Parathyroid adenoma (tissue), 2 donors: ENCODE measurements at regions not wholly inside any gene's neighbourhood (a gene's known extent, or its start where the extent isn't known, plus 50 kb on each side); places are given as distances from the start of the nearest gene placed in this dataset.

Experiments
- H2AFZ ChIP-seq: fragments of 300-600 bp; sonication (generic); one replicate; pipeline ENCODE4 v1.7.0; 2017; ENCODE audit warnings: antibody characterized with exemption, mild to moderate bottlenecking
- H3K27ac ChIP-seq: fragments of 300-600 bp; sonication (generic); one replicate; pipeline ENCODE4 v1.7.0; 2017
- H3K27me3 ChIP-seq: fragments of 300-600 bp; sonication (generic); one replicate; pipeline ENCODE4 v1.7.0; 2017; ENCODE audit warnings: low read length; ENCODE audit not compliant: control insufficient read depth, insufficient read depth
- H3K36me3 ChIP-seq: fragments of 300-600 bp; sonication (generic); one replicate; pipeline ENCODE4 v1.7.0; 2017; ENCODE audit warnings: low read length; ENCODE audit not compliant: control insufficient read depth, insufficient read depth
- H3K4me1 ChIP-seq: fragments of 300-600 bp; sonication (generic); one replicate; pipeline ENCODE4 v1.7.0; 2017; ENCODE audit warnings: control low read depth
- H3K4me2 ChIP-seq: fragments of 300-600 bp; sonication (generic); one replicate; pipeline ENCODE4 v1.7.0; 2017; ENCODE audit warnings: low read length
- H3K4me3 ChIP-seq: fragments of 300-600 bp; sonication (generic); one replicate; pipeline ENCODE4 v1.7.0; 2017; ENCODE audit warnings: low read depth, low read length
- H3K79me2 ChIP-seq: fragments of 300-600 bp; sonication (generic); one replicate; pipeline ENCODE4 v1.7.0; 2017; ENCODE audit warnings: control low read depth
- H3K9ac ChIP-seq: fragments of 300-600 bp; sonication (generic); one replicate; pipeline ENCODE4 v1.7.0; 2017; ENCODE audit warnings: mild to moderate bottlenecking
- H3K9me3 ChIP-seq: fragments of 300-600 bp; sonication (generic); one replicate; pipeline ENCODE4 v1.7.0; 2017; ENCODE audit warnings: low read length; ENCODE audit not compliant: control insufficient read depth
- CTCF ChIP-seq: fragments of 300-600 bp; sonication (generic); IDR thresholded peaks from one replicate; pipeline ENCODE4 v1.7.0; 2017; ENCODE audit warnings: antibody characterized with exemption, mild to moderate bottlenecking
- donor health status: primary hyperparathyroidism.

- Histone ChIP-seq H3K79me2 (no peaks in the 10 kb centered on the region), H3K9ac (no peak overlapping the region), H3K4me2 (no peak overlapping the region), H3K4me3 (no peak overlapping the region), H3K9me3 (no peaks in the 10 kb centered on the region), H3K4me1 (no peaks in the 10 kb centered on the region), H3K36me3 (no peaks in the 10 kb centered on the region), H3K27ac (no peak overlapping the region), H2AFZ (no peak overlapping the region), H3K27me3 (no peaks in the 10 kb centered on the region)
- no peak for TF ChIP-seq CTCF
Measured at GRCh38 chr4:57832083-57832482, 721.9 kb upstream of the IGFBP7 start.

GRCh38 chr4:57789666-57790065 is 679.5 kb upstream of the IGFBP7 start:
- Histone ChIP-seq H2AFZ (no peak overlapping the region), H3K27ac (no peak overlapping the region), H3K79me2 (no peaks in the 10 kb centered on the region), H3K9me3 (no peaks in the 10 kb centered on the region), H3K4me1 (no peaks in the 10 kb centered on the region), H3K4me3 (no peak overlapping the region), H3K36me3 (no peaks in the 10 kb centered on the region), H3K9ac (no peak overlapping the region), H3K4me2 (no peak overlapping the region), H3K27me3 (no peaks in the 10 kb centered on the region)
- no peak for TF ChIP-seq CTCF

- H3K4me2 ChIP-seq = no peak overlapping the region
- H3K27me3 ChIP-seq = no peaks in the 10 kb centered on the region
- H3K4me3 ChIP-seq = no peak overlapping the region
- no peak for TF ChIP-seq CTCF
- H3K79me2 ChIP-seq = no peaks in the 10 kb centered on the region
- H3K27ac ChIP-seq = no peak overlapping the region
- H3K4me1 ChIP-seq = no peaks in the 10 kb centered on the region
- H3K9ac ChIP-seq = no peak overlapping the region
- peaks cover 2% of the 10 kb centered on the region for H3K9me3 ChIP-seq
- H2AFZ ChIP-seq = no peak overlapping the region
- H3K36me3 ChIP-seq = no peaks in the 10 kb centered on the region
Measured at GRCh38 chr4:57777876-57778275, 667.7 kb upstream of the IGFBP7 start.

- no peaks in the 10 kb centered on the region for H3K79me2 ChIP-seq
- H3K27me3 ChIP-seq = no peaks in the 10 kb centered on the region
- H3K9me3 ChIP-seq = peaks cover 3% of the 10 kb centered on the region
- H3K36me3 ChIP-seq = no peaks in the 10 kb centered on the region
- no peaks in the 10 kb centered on the region for H3K4me1 ChIP-seq
- H3K4me2 ChIP-seq = no peak overlapping the region
- no peak overlapping the region for H2AFZ ChIP-seq
- H3K4me3 ChIP-seq = no peak overlapping the region
- no peak for TF ChIP-seq CTCF
- H3K27ac ChIP-seq = no peak overlapping the region
- H3K9ac ChIP-seq = no peak overlapping the region
Measured at GRCh38 chr4:57774681-57775080, 664.5 kb upstream of the IGFBP7 start.

- H3K9ac ChIP-seq = no peak overlapping the region
- H3K36me3 ChIP-seq = no peaks in the 10 kb centered on the region
- no peaks in the 10 kb centered on the region for H3K27me3 ChIP-seq
- peaks cover 3% of the 10 kb centered on the region for H3K9me3 ChIP-seq
- no peaks in the 10 kb centered on the region for H3K4me1 ChIP-seq
- no peaks in the 10 kb centered on the region for H3K79me2 ChIP-seq
- no peak overlapping the region for H3K27ac ChIP-seq
- no peak overlapping the region for H3K4me3 ChIP-seq
- H3K4me2 ChIP-seq = no peak overlapping the region
- TF ChIP-seq CTCF = no peak
- no peak overlapping the region for H2AFZ ChIP-seq
Measured at GRCh38 chr4:57774171-57774570, 664.0 kb upstream of the IGFBP7 start.
